GM12865 (cell line): ENCODE measurements at regions not wholly inside any gene's neighbourhood (a gene's known extent, or its start where the extent isn't known, plus 50 kb on each side); places are given as distances from the start of the nearest gene placed in this dataset.
A peak's percentile ranks its signal among the peaks of the same experiment; 100 is the strongest.

Experiments
- DNase-seq: peaks from one replicate; pipeline ENCODE4 v3.0.0; 2010; ENCODE audit warnings: low read depth
- H3K4me3 ChIP-seq: 2 replicates; pipeline ENCODE4 v1.5.1; 2011; ENCODE audit warnings: mild to moderate bottlenecking, low read depth, low read length, control low read depth
- TF ChIP-seq, protein P1 (sequence below): IDR thresholded peaks from 2 replicates; pipeline ENCODE4 v1.5.1; 2011; ENCODE audit warnings: low read length, control low read depth, low read depth, inconsistent platforms; ENCODE audit not compliant: insufficient read depth; ENCODE audit errors: missing control alignments

- no peak overlapping the region for H3K4me3 ChIP-seq
- no peak for DNase-seq
- TF ChIP-seq, protein P1, sequence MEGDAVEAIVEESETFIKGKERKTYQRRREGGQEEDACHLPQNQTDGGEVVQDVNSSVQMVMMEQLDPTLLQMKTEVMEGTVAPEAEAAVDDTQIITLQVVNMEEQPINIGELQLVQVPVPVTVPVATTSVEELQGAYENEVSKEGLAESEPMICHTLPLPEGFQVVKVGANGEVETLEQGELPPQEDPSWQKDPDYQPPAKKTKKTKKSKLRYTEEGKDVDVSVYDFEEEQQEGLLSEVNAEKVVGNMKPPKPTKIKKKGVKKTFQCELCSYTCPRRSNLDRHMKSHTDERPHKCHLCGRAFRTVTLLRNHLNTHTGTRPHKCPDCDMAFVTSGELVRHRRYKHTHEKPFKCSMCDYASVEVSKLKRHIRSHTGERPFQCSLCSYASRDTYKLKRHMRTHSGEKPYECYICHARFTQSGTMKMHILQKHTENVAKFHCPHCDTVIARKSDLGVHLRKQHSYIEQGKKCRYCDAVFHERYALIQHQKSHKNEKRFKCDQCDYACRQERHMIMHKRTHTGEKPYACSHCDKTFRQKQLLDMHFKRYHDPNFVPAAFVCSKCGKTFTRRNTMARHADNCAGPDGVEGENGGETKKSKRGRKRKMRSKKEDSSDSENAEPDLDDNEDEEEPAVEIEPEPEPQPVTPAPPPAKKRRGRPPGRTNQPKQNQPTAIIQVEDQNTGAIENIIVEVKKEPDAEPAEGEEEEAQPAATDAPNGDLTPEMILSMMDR = no peak
Measured at GRCh38 chr1:79781261-79781660, 774.7 kb upstream of the ADGRL4 start.

GRCh38 chr1:79777481-79778219 is 771.1 kb upstream of the ADGRL4 start:
- H3K4me3 ChIP-seq = no peak overlapping the region
- TF ChIP-seq, protein P1 = no peak
- peak; percentile 61 for DNase-seq

DNA sequence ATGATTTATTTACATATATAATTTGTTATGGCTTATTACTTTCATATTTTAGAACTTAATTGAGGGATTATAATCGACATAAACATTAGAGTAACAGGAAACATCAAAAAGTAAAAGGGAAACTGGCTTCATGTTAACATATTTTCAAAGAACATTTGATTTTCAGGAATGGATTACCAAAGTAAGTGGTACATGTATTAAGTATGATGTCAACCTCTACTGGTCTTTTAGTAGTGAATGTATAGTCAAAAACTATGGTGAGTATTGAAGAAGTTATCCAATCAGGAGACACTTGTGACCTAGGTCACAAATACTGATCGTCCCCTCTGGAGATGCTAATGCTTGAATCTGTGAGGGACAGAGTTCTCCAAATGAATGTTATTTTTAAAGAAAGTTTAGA is 768.9 kb upstream of the ADGRL4 start:
- TF ChIP-seq, protein P1 = no peak
- no peak for DNase-seq
- H3K4me3 ChIP-seq = no peak overlapping the region

- H3K4me3 ChIP-seq = no peak overlapping the region
- TF ChIP-seq, protein P1 = no peak
Measured at GRCh38 chr1:79773385-79773784, 766.9 kb upstream of the ADGRL4 start.

DNA sequence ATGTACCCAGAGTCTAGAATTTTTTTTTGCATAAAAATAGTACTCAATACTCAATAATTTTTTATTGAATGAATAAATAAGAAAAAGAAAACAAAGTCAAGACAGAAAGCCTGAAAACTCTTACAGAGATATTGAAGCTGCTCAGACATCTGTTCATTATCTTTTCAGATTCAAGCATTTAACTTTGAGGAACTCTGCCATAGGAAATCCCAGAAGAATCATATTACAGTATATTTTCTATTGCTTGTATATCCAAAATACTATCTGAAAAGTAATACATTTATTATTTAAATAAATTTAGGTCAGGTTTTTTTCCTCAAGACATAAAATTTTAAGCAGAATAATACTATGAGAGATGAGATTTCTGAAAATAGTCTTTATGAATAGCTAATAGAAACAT is 755.9 kb upstream of the ADGRL4 start:
- H3K4me3 ChIP-seq = no peak overlapping the region
- DNase-seq = no peak
- TF ChIP-seq, protein P1 = no peak

More at GRCh38 chr1:79773385-79773784, 766.9 kb upstream of the ADGRL4 start:
- no peak for DNase-seq

DNA sequence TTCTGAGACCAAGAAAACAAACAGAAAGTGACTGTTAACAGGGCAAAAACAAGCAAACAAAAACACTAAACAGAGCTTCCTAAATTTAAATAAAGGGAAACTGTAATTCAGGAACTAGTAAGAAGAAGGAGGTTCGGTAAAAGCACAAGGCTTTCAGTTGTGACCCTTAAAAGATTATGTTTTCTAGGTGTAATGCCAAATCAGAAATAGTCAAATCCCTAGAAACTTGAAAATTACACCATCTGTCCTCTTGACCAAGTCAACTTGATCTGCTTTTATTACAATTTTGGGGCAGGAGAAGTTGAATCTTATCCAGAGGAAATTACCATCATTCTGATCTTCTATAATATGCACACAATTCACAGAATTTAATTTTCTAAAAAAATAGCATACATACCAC is 754.0 kb upstream of the ADGRL4 start:
- TF ChIP-seq, protein P1 = no peak
- no peak overlapping the region for H3K4me3 ChIP-seq
- no peak for DNase-seq

- TF ChIP-seq, protein P1 = no peak
- no peak for DNase-seq
- H3K4me3 ChIP-seq = no peak overlapping the region
Measured at GRCh38 chr1:79749607-79750006, 743.1 kb upstream of the ADGRL4 start.
